IPS DF 19.7 (cell line): ENCODE measurements at regions not wholly inside any gene's neighbourhood (a gene's known extent, or its start where the extent isn't known, plus 50 kb on each side); places are given as distances from the start of the nearest gene placed in this dataset.
"Not testable (repeated sequence)": the region's sequence is repeated elsewhere in the genome, so short reads cannot be mapped to it uniquely, and the experiment has no call there.

Experiments
- DNase-seq: peaks from one replicate; pipeline ENCODE4 v3.0.0-alpha.2; 2013; ENCODE audit warnings: low read depth, low spot score

- no peak for DNase-seq
Observed at GRCh38 chr1:102529446-102529845, 532.7 kb upstream of the OLFM3 start.

- DNase-seq = no peak
Observed at GRCh38 chr1:102500758-102501157, 504.0 kb upstream of the OLFM3 start.

GRCh38 chr1:102498929-102499328 lies 502.2 kb upstream of the OLFM3 start:
- no peak for DNase-seq

GRCh38 chr1:102497810-102498209 lies 501.1 kb upstream of the OLFM3 start:
- DNase-seq = peak; percentile 38

GRCh38 chr1:102472520-102472919 lies 475.8 kb upstream of the OLFM3 start:
- no peak for DNase-seq

GRCh38 chr1:102470767-102471166 lies 474.0 kb upstream of the OLFM3 start:
- DNase-seq = no peak

GRCh38 chr1:102466487-102466886 lies 469.8 kb upstream of the OLFM3 start:
- DNase-seq = no peak

GRCh38 chr1:102463328-102463727 lies 466.6 kb upstream of the OLFM3 start:
- no peak for DNase-seq

GRCh38 chr1:102442317-102442716 lies 445.6 kb upstream of the OLFM3 start:
- DNase-seq = not testable (repeated sequence)

GRCh38 chr1:102435483-102435882 lies 438.8 kb upstream of the OLFM3 start:
- DNase-seq = no peak

- DNase-seq = peak; percentile 45
Observed at GRCh38 chr1:102434421-102434820, 437.7 kb upstream of the OLFM3 start.

- no peak for DNase-seq
Observed at GRCh38 chr1:102431253-102431652, 434.5 kb upstream of the OLFM3 start.

- DNase-seq = no peak
Observed at GRCh38 chr1:102420034-102420433, 423.3 kb upstream of the OLFM3 start.
